ENCODE measurements at regions not wholly inside any gene's neighbourhood (a gene's known extent, or its start where the extent isn't known, plus 50 kb on each side); places are given as distances from the start of the nearest gene placed in this dataset.

- Histone ChIP-seq H3K4me3 (no peak overlapping the region), H3K4me1 (peaks cover 0 to 11% of the 10 kb centered on the region in 2 donors), H3K27ac (no peak overlapping the region), H3K9me3 (no peaks in the 10 kb centered on the region), H3K36me3 (no peaks in the 10 kb centered on the region), H3K27me3 (no peaks in the 10 kb centered on the region)
- DNase-seq (ENCODE audit: low spot score) = no peak
- no peak for TF ChIP-seq CTCF (IDR thresholded peaks at IDR 0.05)
Observed at GRCh38 chr17:33986566-33986965, 268.5 kb upstream of the CCL2 start.

GRCh38 chr17:33987162-33987561 lies 267.9 kb upstream of the CCL2 start:
- no peak for TF ChIP-seq CTCF (IDR thresholded peaks at IDR 0.05)
- Histone ChIP-seq H3K27ac (no peak overlapping the region), H3K4me1 (peaks cover 0 to 11% of the 10 kb centered on the region in 2 donors)

GRCh38 chr17:33989361-33990148 lies 265.5 kb upstream of the CCL2 start:
- H3K4me3 ChIP-seq = no peak overlapping the region
- no peaks in the 10 kb centered on the region for H3K9me3 ChIP-seq
- H3K27me3 ChIP-seq = no peaks in the 10 kb centered on the region
- peaks cover 0 to 2% of the 10 kb centered on the region in 2 donors for H3K4me1 ChIP-seq
- H3K27ac ChIP-seq = no peak overlapping the region
- DNase-seq (ENCODE audit: low spot score) = peak; percentile 18
- H3K36me3 ChIP-seq = no peaks in the 10 kb centered on the region
- TF ChIP-seq CTCF (IDR thresholded peaks at IDR 0.05) = no peak

More at GRCh38 chr17:33987162-33987561, 267.9 kb upstream of the CCL2 start:
- peak; percentile 5 for DNase-seq (ENCODE audit: low spot score)
- no peaks in the 10 kb centered on the region for H3K36me3 ChIP-seq
- H3K4me3 ChIP-seq = no peak overlapping the region
- H3K9me3 ChIP-seq = no peaks in the 10 kb centered on the region
- H3K27me3 ChIP-seq = no peaks in the 10 kb centered on the region

- DNase-seq (ENCODE audit: low spot score) = peak; percentile 51
- no peak overlapping the region for H3K27ac ChIP-seq
- H3K4me1 ChIP-seq = no peaks in the 10 kb centered on the region
- no peak for TF ChIP-seq CTCF (IDR thresholded peaks at IDR 0.05)
- H3K4me3 ChIP-seq = no peak overlapping the region
- no peaks in the 10 kb centered on the region for H3K36me3 ChIP-seq
- no peaks in the 10 kb centered on the region for H3K9me3 ChIP-seq
- H3K27me3 ChIP-seq = no peaks in the 10 kb centered on the region
Observed at GRCh38 chr17:33990943-33991706, 264.0 kb upstream of the CCL2 start.

GRCh38 chr17:33992113-33992512 lies 263.0 kb upstream of the CCL2 start:
- no peak for TF ChIP-seq CTCF (IDR thresholded peaks at IDR 0.05)
- no peak for DNase-seq (ENCODE audit: low spot score)

More at GRCh38 chr17:33992113-33992512, 263.0 kb upstream of the CCL2 start:
- no peaks in the 10 kb centered on the region for H3K4me1 ChIP-seq
- no peak overlapping the region for H3K27ac ChIP-seq
- H3K27me3 ChIP-seq = no peaks in the 10 kb centered on the region
- H3K9me3 ChIP-seq = peaks cover 0 to 5% of the 10 kb centered on the region in 2 donors
- no peak overlapping the region for H3K4me3 ChIP-seq
- H3K36me3 ChIP-seq = no peaks in the 10 kb centered on the region
